K562 (cell line): ENCODE measurements at regions not wholly inside any gene's neighbourhood (a gene's known extent, or its start where the extent isn't known, plus 50 kb on each side); places are given as distances from the start of the nearest gene placed in this dataset.

ENCODE experiments used
- CEBPG ChIP-seq, 3 experiments: fragments of 200-800 bp in 1 of 3; sonication (Bioruptor generic) in 1 of 3; sonication (generic) in 1 of 3; formaldehyde crosslinking in 1 of 3; IDR thresholded peaks in 2 of 3; conservative IDR thresholded peaks in 1 of 3; 2 replicates each; pipeline versions ENCODE4 v1.6.1 to v1.8.0; 2016 to 2022; ENCODE audit warnings: missing compliant biosample characterization in 2 of 3, missing genetic modification characterization in 2 of 3, mild to moderate bottlenecking in 1 of 3, missing genetic modification reagents in 1 of 3
- DDX20 ChIP-seq: fragments of 450-650 bp; IDR thresholded peaks from 2 replicates; pipeline ENCODE4 v1.6.1; 2016; ENCODE audit warnings: missing genetic modification characterization, low read depth, mild to moderate bottlenecking, missing compliant biosample characterization, moderate library complexity
- GATAD2B ChIP-seq: fragments of 450-650 bp; IDR thresholded peaks from 2 replicates; pipeline ENCODE4 v1.6.1; 2017; ENCODE audit warnings: mild to moderate bottlenecking, borderline replicate concordance
- KDM2B ChIP-seq: fragments of 250-450 bp; sonication (Bioruptor Pico); IDR thresholded peaks from 2 replicates; pipeline ENCODE4 v1.8.0; 2021; ENCODE audit warnings: mild to moderate bottlenecking, moderate library complexity
- KDM4B ChIP-seq, 2 experiments: fragments of 450-650 bp in 1 of 2; sonication (generic) in 1 of 2; IDR thresholded peaks; 2 replicates each; pipeline ENCODE4 v1.6.1; 2016 to 2017; ENCODE audit warnings: borderline replicate concordance in 2 of 2, antibody characterized with exemption in 1 of 2, low read depth in 1 of 2, mild to moderate bottlenecking in 1 of 2
- MAFK ChIP-seq: IDR thresholded peaks from 2 replicates; pipeline ENCODE4 v1.6.1; 2011; ENCODE audit warnings: low read length, improper control_type of control experiment
- NBN ChIP-seq: fragments of 450-650 bp; IDR thresholded peaks from 2 replicates; pipeline ENCODE4 v1.6.1; 2016; ENCODE audit warnings: low read depth, mild to moderate bottlenecking
- NFXL1 ChIP-seq: fragments of 450-650 bp; formaldehyde crosslinking; IDR thresholded peaks from 2 replicates; pipeline ENCODE4 v1.4.0; 2021; ENCODE audit warnings: mild to moderate bottlenecking
- PHF21A ChIP-seq: fragments of 450-650 bp; IDR thresholded peaks from 2 replicates; pipeline ENCODE4 v1.6.1; 2017; ENCODE audit warnings: low read depth, borderline replicate concordance
- PYGO2 ChIP-seq: fragments of 450-650 bp; IDR thresholded peaks from 2 replicates; pipeline ENCODE4 v1.6.1; 2016; ENCODE audit warnings: mild to moderate bottlenecking, missing genetic modification characterization, moderate library complexity, missing compliant biosample characterization
- RBM25 ChIP-seq: fragments of 200-400 bp; formaldehyde crosslinking; IDR thresholded peaks from 2 replicates; pipeline ENCODE4 v1.6.1; 2018; ENCODE audit warnings: low read length, low read depth, moderate library complexity; ENCODE audit not compliant: severe bottlenecking
- SNRNP70 ChIP-seq: fragments of 200-400 bp; formaldehyde crosslinking; optimal IDR thresholded peaks from 2 replicates; pipeline ENCODE3; 2017; ENCODE audit warnings: low read depth, low read length
- TSC22D4 ChIP-seq: fragments of 450-650 bp; IDR thresholded peaks from 2 replicates; pipeline ENCODE4 v1.6.1; 2016; ENCODE audit warnings: missing genetic modification characterization, missing biosample characterization, control low read depth
- U2AF1 ChIP-seq: fragments of 200-400 bp; formaldehyde crosslinking; optimal IDR thresholded peaks from 2 replicates; pipeline ENCODE3; 2017; ENCODE audit warnings: mild to moderate bottlenecking, low read depth, low read length, moderate library complexity
- ZFP1 ChIP-seq: fragments of 450-650 bp; formaldehyde crosslinking; IDR thresholded peaks from 2 replicates; pipeline ENCODE4 v1.4.0; 2020; ENCODE audit warnings: mild to moderate bottlenecking, mixed read lengths
- ZNF75A ChIP-seq: fragments of 450-650 bp; formaldehyde crosslinking; IDR thresholded peaks from 2 replicates; pipeline ENCODE4 v1.4.0; 2020; ENCODE audit warnings: mild to moderate bottlenecking
- ZNF76 ChIP-seq: fragments of 250-450 bp; sonication (Bioruptor Pico); IDR thresholded peaks from 2 replicates; pipeline ENCODE4 v1.4.0; 2020; ENCODE audit warnings: mild to moderate bottlenecking, moderate library complexity, borderline replicate concordance
- TF ChIP-seq, protein P1 (sequence below): fragments of 450-650 bp; conservative IDR thresholded peaks from 2 replicates; pipeline ENCODE4 v1.6.1; 2016; ENCODE audit warnings: missing genetic modification characterization, low read depth, mild to moderate bottlenecking, missing compliant biosample characterization, moderate library complexity
- TF ChIP-seq, protein P2 (sequence below): fragments of 250-450 bp; sonication (Bioruptor Pico); IDR thresholded peaks from 2 replicates; pipeline ENCODE4 v1.5.0; 2021; ENCODE audit warnings: mild to moderate bottlenecking, borderline replicate concordance
- TF ChIP-seq, protein P3 (sequence below): IDR thresholded peaks from 2 replicates; pipeline ENCODE4 v1.6.1; 2011; ENCODE audit not compliant: insufficient read length; ENCODE audit errors: extremely low read depth
- TF ChIP-seq, protein P4 (sequence below): fragments of 450-650 bp; IDR thresholded peaks from 2 replicates; pipeline ENCODE4 v1.6.1; 2018; ENCODE audit warnings: mild to moderate bottlenecking, low read depth; ENCODE audit not compliant: partially characterized antibody
- TF ChIP-seq, protein P5 (sequence below): sonication (generic); formaldehyde crosslinking; IDR thresholded peaks from 2 replicates; pipeline ENCODE4 v1.8.0; 2022; ENCODE audit warnings: missing genetic modification reagents, mild to moderate bottlenecking, borderline replicate concordance

DNA sequence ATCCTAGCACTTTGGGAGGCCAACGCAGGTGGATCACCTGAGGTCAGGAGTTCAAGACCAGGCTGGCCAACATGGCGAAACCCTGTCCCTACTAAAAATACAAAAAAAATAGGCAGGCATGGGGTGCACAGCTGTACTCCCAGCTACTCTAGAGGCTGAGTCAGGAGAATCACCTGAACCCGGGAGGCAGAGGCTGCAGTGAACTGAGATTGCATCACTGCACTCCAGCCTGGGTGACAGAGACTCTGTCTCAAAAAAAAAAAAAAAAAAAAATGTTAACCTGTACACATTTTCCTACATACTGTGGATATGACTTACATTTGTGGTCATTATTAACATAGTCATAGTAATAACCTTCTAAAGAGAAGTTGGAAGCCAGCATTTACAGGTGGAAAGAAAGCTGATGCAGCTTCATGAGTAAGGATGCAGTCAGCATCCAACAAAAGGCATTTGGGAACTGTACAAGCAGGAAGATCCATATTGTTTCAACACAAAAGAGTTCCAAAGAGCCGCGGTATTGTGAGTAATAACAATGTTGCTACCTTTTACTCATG lies 186.2 kb downstream of the GPX5 start (continued):
- TF ChIP-seq, protein P1, sequence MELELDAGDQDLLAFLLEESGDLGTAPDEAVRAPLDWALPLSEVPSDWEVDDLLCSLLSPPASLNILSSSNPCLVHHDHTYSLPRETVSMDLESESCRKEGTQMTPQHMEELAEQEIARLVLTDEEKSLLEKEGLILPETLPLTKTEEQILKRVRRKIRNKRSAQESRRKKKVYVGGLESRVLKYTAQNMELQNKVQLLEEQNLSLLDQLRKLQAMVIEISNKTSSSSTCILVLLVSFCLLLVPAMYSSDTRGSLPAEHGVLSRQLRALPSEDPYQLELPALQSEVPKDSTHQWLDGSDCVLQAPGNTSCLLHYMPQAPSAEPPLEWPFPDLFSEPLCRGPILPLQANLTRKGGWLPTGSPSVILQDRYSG (tag), result no peak
- TF ChIP-seq TSC22D4 (no peak), NBN (no peak), DDX20 (tag) (no peak), MAFK (no peak), SNRNP70 (no peak), RBM25 (no peak), NFXL1 (CRISPR knock-in tag) (no peak), GATAD2B (no peak), CEBPG (CRISPR knock-in tag; IDR thresholded peaks at IDR 0.05) (peak; percentile 86), CEBPG (tag; conservative IDR thresholded peaks at IDR 0.05 in 1 of 2, IDR thresholded peaks at IDR 0.05 in 1 of 2) (peak; percentile 70 to 82), U2AF1 (no peak), ZFP1 (CRISPR knock-in tag) (no peak), ZNF76 (CRISPR knock-in tag) (no peak), KDM4B (IDR thresholded peaks at IDR 0.05; ENCODE audit: borderline replicate concordance in 2 of 2, low read depth in 1 of 2) (no peak), PYGO2 (tag) (no peak), PHF21A (no peak), ZNF75A (no peak), KDM2B (CRISPR knock-in tag) (0 out of 2 replicates have a peak, but pooled peaks have one; percentile 30)
- TF ChIP-seq, protein P2, sequence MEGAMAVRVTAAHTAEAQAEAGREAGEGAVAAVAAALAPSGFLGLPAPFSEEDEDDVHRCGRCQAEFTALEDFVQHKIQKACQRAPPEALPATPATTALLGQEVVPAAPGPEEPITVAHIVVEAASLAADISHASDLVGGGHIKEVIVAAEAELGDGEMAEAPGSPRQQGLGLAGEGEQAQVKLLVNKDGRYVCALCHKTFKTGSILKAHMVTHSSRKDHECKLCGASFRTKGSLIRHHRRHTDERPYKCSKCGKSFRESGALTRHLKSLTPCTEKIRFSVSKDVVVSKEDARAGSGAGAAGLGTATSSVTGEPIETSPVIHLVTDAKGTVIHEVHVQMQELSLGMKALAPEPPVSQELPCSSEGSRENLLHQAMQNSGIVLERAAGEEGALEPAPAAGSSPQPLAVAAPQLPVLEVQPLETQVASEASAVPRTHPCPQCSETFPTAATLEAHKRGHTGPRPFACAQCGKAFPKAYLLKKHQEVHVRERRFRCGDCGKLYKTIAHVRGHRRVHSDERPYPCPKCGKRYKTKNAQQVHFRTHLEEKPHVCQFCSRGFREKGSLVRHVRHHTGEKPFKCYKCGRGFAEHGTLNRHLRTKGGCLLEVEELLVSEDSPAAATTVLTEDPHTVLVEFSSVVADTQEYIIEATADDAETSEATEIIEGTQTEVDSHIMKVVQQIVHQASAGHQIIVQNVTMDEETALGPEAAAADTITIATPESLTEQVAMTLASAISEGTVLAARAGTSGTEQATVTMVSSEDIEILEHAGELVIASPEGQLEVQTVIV (CRISPR knock-in tag), result no peak
- TF ChIP-seq, protein P3, sequence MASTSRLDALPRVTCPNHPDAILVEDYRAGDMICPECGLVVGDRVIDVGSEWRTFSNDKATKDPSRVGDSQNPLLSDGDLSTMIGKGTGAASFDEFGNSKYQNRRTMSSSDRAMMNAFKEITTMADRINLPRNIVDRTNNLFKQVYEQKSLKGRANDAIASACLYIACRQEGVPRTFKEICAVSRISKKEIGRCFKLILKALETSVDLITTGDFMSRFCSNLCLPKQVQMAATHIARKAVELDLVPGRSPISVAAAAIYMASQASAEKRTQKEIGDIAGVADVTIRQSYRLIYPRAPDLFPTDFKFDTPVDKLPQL, result no peak
- TF ChIP-seq, protein P4, sequence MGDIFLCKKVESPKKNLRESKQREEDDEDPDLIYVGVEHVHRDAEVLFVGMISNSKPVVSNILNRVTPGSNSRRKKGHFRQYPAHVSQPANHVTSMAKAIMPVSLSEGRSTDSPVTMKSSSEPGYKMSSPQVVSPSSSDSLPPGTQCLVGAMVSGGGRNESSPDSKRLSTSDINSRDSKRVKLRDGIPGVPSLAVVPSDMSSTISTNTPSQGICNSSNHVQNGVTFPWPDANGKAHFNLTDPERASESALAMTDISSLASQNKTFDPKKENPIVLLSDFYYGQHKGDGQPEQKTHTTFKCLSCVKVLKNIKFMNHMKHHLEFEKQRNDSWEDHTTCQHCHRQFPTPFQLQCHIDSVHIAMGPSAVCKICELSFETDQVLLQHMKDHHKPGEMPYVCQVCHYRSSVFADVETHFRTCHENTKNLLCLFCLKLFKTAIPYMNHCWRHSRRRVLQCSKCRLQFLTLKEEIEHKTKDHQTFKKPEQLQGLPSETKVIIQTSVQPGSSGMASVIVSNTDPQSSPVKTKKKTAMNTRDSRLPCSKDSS, result no peak
- TF ChIP-seq, protein P5, sequence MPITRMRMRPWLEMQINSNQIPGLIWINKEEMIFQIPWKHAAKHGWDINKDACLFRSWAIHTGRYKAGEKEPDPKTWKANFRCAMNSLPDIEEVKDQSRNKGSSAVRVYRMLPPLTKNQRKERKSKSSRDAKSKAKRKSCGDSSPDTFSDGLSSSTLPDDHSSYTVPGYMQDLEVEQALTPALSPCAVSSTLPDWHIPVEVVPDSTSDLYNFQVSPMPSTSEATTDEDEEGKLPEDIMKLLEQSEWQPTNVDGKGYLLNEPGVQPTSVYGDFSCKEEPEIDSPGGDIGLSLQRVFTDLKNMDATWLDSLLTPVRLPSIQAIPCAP, result no peak
